ENCODE measurements at regions not wholly inside any gene's neighbourhood (a gene's known extent, or its start where the extent isn't known, plus 50 kb on each side); places are given as distances from the start of the nearest gene placed in this dataset.
"Not testable (repeated sequence)": the region's sequence is repeated elsewhere in the genome, so short reads cannot be mapped to it uniquely, and the experiment has no call there.

- H3K4me1 Mint-ChIP-seq = no peaks in the 10 kb centered on the region
These were observed 311.7 kb upstream of the HTR2C start for GRCh38 chrX:114272096-114272686.

GRCh38 chrX:114270371-114270770 lies 313.5 kb upstream of the HTR2C start:
- DNase-seq; ATAC-seq; H3K4me3 Mint-ChIP-seq; CTCF ChIA-PET; intact Hi-C loops (cut with micrococcal nuclease); H3K27me3 Mint-ChIP-seq; H3K9me3 Mint-ChIP-seq; H3K36me3 Mint-ChIP-seq; H3K4me1 ChIP-seq (ENCODE audit: control insufficient read depth in 2 of 2, insufficient read depth in 2 of 2, low read length in 2 of 2); H3K27me3 ChIP-seq (ENCODE audit: control insufficient read depth in 2 of 2, insufficient read depth in 2 of 2, low read length in 2 of 2); H3K27ac ChIP-seq (ENCODE audit: low read depth, low read length); POLR2A ChIA-PET; H3K4me1 Mint-ChIP-seq; H3K36me3 ChIP-seq (ENCODE audit: control insufficient read depth in 2 of 3, insufficient read depth in 3 of 3, low read length in 3 of 3); H3K4me3 ChIP-seq (ENCODE audit: low read length); H3K27ac Mint-ChIP-seq; H3K9me3 ChIP-seq (ENCODE audit: control insufficient read depth in 2 of 3, low read length in 3 of 3): not testable (repeated sequence)

More at GRCh38 chrX:114272096-114272686, 311.7 kb upstream of the HTR2C start:
- ChIA-PET CTCF (no interaction called here), POLR2A (no interaction called here)
- H3K4me1 ChIP-seq (ENCODE audit: control insufficient read depth in 2 of 2, insufficient read depth in 2 of 2, low read length in 2 of 2) = no peaks in the 10 kb centered on the region
- Mint-ChIP-seq H3K27ac (no peak overlapping the region), H3K27me3 (no peaks in the 10 kb centered on the region), H3K4me3 (no peak overlapping the region), H3K36me3 (no peaks in the 10 kb centered on the region), H3K9me3 (peaks cover 0 to 3% (median 0%) of the 10 kb centered on the region in 11 donors)
- no peak for ATAC-seq
- H3K9me3 ChIP-seq (ENCODE audit: control insufficient read depth in 2 of 3, low read length in 3 of 3) = no peaks in the 10 kb centered on the region
- H3K27ac ChIP-seq (ENCODE audit: low read depth, low read length) = no peak overlapping the region
- intact Hi-C loops (cut with micrococcal nuclease) = no loop called here
- H3K4me3 ChIP-seq (ENCODE audit: low read length) = no peak overlapping the region
- no peaks in the 10 kb centered on the region for H3K27me3 ChIP-seq (ENCODE audit: control insufficient read depth in 2 of 2, insufficient read depth in 2 of 2, low read length in 2 of 2)
- H3K36me3 ChIP-seq (ENCODE audit: control insufficient read depth in 2 of 3, insufficient read depth in 3 of 3, low read length in 3 of 3) = no peaks in the 10 kb centered on the region
- DNase-seq = no peak

GRCh38 chrX:114268643-114269042 lies 315.2 kb upstream of the HTR2C start:
- H3K4me3 ChIP-seq (ENCODE audit: low read length) = no peak overlapping the region
- no peaks in the 10 kb centered on the region for H3K9me3 ChIP-seq (ENCODE audit: control insufficient read depth in 2 of 3, low read length in 3 of 3)
- H3K4me1 ChIP-seq (ENCODE audit: control insufficient read depth in 2 of 2, insufficient read depth in 2 of 2, low read length in 2 of 2) = no peaks in the 10 kb centered on the region
- ChIA-PET CTCF (no interaction called here), POLR2A (no interaction called here)
- no peaks in the 10 kb centered on the region for H3K27me3 Mint-ChIP-seq
- no peaks in the 10 kb centered on the region for H3K36me3 ChIP-seq (ENCODE audit: control insufficient read depth in 2 of 3, insufficient read depth in 3 of 3, low read length in 3 of 3)
- no peak for DNase-seq
- H3K36me3 Mint-ChIP-seq = no peaks in the 10 kb centered on the region
- no peaks in the 10 kb centered on the region for H3K27me3 ChIP-seq (ENCODE audit: control insufficient read depth in 2 of 2, insufficient read depth in 2 of 2, low read length in 2 of 2)
- ATAC-seq = no peak
- peaks cover 0 to 8% (median 0%) of the 10 kb centered on the region in 11 donors for H3K9me3 Mint-ChIP-seq
- H3K4me1 Mint-ChIP-seq = no peaks in the 10 kb centered on the region
- no peak overlapping the region for H3K4me3 Mint-ChIP-seq
- intact Hi-C loops (cut with micrococcal nuclease) = no loop called here
- no peak overlapping the region for H3K27ac Mint-ChIP-seq
- H3K27ac ChIP-seq (ENCODE audit: low read depth, low read length) = no peak overlapping the region

GRCh38 chrX:114267142-114267541 lies 316.7 kb upstream of the HTR2C start:
- no peak overlapping the region for H3K4me3 ChIP-seq (ENCODE audit: low read length)
- Mint-ChIP-seq H3K4me1 (no peaks in the 10 kb centered on the region), H3K36me3 (no peaks in the 10 kb centered on the region), H3K27ac (no peak overlapping the region), H3K4me3 (no peak overlapping the region), H3K27me3 (no peaks in the 10 kb centered on the region), H3K9me3 (peaks cover 0 to 8% (median 0%) of the 10 kb centered on the region in 11 donors)
- H3K4me1 ChIP-seq (ENCODE audit: control insufficient read depth in 2 of 2, insufficient read depth in 2 of 2, low read length in 2 of 2) = no peaks in the 10 kb centered on the region
- H3K27me3 ChIP-seq (ENCODE audit: control insufficient read depth in 2 of 2, insufficient read depth in 2 of 2, low read length in 2 of 2) = no peaks in the 10 kb centered on the region
- intact Hi-C loops (cut with micrococcal nuclease) = no loop called here
- no peaks in the 10 kb centered on the region for H3K36me3 ChIP-seq (ENCODE audit: control insufficient read depth in 2 of 3, insufficient read depth in 3 of 3, low read length in 3 of 3)
- no peak for ATAC-seq
- no peak for DNase-seq
- CTCF ChIA-PET = no interaction called here
- H3K9me3 ChIP-seq (ENCODE audit: control insufficient read depth in 2 of 3, low read length in 3 of 3) = no peaks in the 10 kb centered on the region
- POLR2A ChIA-PET = no interaction called here
- H3K27ac ChIP-seq (ENCODE audit: low read depth, low read length) = no peak overlapping the region

- H3K36me3 ChIP-seq (ENCODE audit: control insufficient read depth in 2 of 3, insufficient read depth in 3 of 3, low read length in 3 of 3) = no peaks in the 10 kb centered on the region
- no peak overlapping the region for H3K4me3 ChIP-seq (ENCODE audit: low read length)
- H3K4me1 Mint-ChIP-seq = no peaks in the 10 kb centered on the region
- H3K27me3 Mint-ChIP-seq = no peaks in the 10 kb centered on the region
- H3K27ac Mint-ChIP-seq = no peak overlapping the region
- DNase-seq (no peak), ATAC-seq (no peak)
- no peaks in the 10 kb centered on the region for H3K36me3 Mint-ChIP-seq
- intact Hi-C loops (cut with micrococcal nuclease) = no loop called here
- H3K9me3 ChIP-seq (ENCODE audit: control insufficient read depth in 2 of 3, low read length in 3 of 3) = no peaks in the 10 kb centered on the region
- no peak overlapping the region for H3K4me3 Mint-ChIP-seq
- ChIA-PET POLR2A (no interaction called here), CTCF (no interaction called here)
- H3K4me1 ChIP-seq (ENCODE audit: control insufficient read depth in 2 of 2, insufficient read depth in 2 of 2, low read length in 2 of 2) = no peaks in the 10 kb centered on the region
- no peak overlapping the region for H3K27ac ChIP-seq (ENCODE audit: low read depth, low read length)
- peaks cover 0 to 6% (median 0%) of the 10 kb centered on the region in 11 donors for H3K9me3 Mint-ChIP-seq
- H3K27me3 ChIP-seq (ENCODE audit: control insufficient read depth in 2 of 2, insufficient read depth in 2 of 2, low read length in 2 of 2) = no peaks in the 10 kb centered on the region
These were observed 331.7 kb upstream of the HTR2C start for GRCh38 chrX:114252186-114252585.

GRCh38 chrX:114251575-114251974 lies 332.3 kb upstream of the HTR2C start:
- H3K4me1 ChIP-seq (ENCODE audit: control insufficient read depth in 2 of 2, insufficient read depth in 2 of 2, low read length in 2 of 2) = no peaks in the 10 kb centered on the region
- H3K4me1 Mint-ChIP-seq = no peaks in the 10 kb centered on the region
- H3K27ac Mint-ChIP-seq = no peak overlapping the region
- no peaks in the 10 kb centered on the region for H3K36me3 ChIP-seq (ENCODE audit: control insufficient read depth in 2 of 3, insufficient read depth in 3 of 3, low read length in 3 of 3)
- POLR2A ChIA-PET = no interaction called here
- no peaks in the 10 kb centered on the region for H3K27me3 ChIP-seq (ENCODE audit: control insufficient read depth in 2 of 2, insufficient read depth in 2 of 2, low read length in 2 of 2)
- intact Hi-C loops (cut with micrococcal nuclease) = no loop called here
- H3K27ac ChIP-seq (ENCODE audit: low read depth, low read length) = no peak overlapping the region
- H3K36me3 Mint-ChIP-seq = no peaks in the 10 kb centered on the region
- H3K4me3 ChIP-seq (ENCODE audit: low read length) = no peak overlapping the region
- ATAC-seq (no peak), DNase-seq (no peak)
- peaks cover 0 to 6% (median 0%) of the 10 kb centered on the region in 11 donors for H3K9me3 Mint-ChIP-seq
- H3K4me3 Mint-ChIP-seq = no peak overlapping the region
- no peaks in the 10 kb centered on the region for H3K27me3 Mint-ChIP-seq
- H3K9me3 ChIP-seq (ENCODE audit: control insufficient read depth in 2 of 3, low read length in 3 of 3) = no peaks in the 10 kb centered on the region
- CTCF ChIA-PET = no interaction called here

GRCh38 chrX:114221445-114221844 lies 362.4 kb upstream of the HTR2C start:
- Mint-ChIP-seq H3K36me3 (no peaks in the 10 kb centered on the region), H3K4me1 (no peaks in the 10 kb centered on the region), H3K27me3 (no peaks in the 10 kb centered on the region), H3K4me3 (no peak overlapping the region), H3K9me3 (peaks cover 0 to 11% (median 0%) of the 10 kb centered on the region in 11 donors), H3K27ac (no peak overlapping the region)
- ATAC-seq (no peak), DNase-seq (no peak)
- H3K27ac ChIP-seq (ENCODE audit: low read depth, low read length) = no peak overlapping the region
- no peaks in the 10 kb centered on the region for H3K36me3 ChIP-seq (ENCODE audit: control insufficient read depth in 2 of 3, insufficient read depth in 3 of 3, low read length in 3 of 3)
- ChIA-PET CTCF (no interaction called here), POLR2A (no interaction called here)
- intact Hi-C loops (cut with micrococcal nuclease) = no loop called here
- no peaks in the 10 kb centered on the region for H3K27me3 ChIP-seq (ENCODE audit: control insufficient read depth in 2 of 2, insufficient read depth in 2 of 2, low read length in 2 of 2)
- H3K9me3 ChIP-seq (ENCODE audit: control insufficient read depth in 2 of 3, low read length in 3 of 3) = no peaks in the 10 kb centered on the region
- no peak overlapping the region for H3K4me3 ChIP-seq (ENCODE audit: low read length)
- H3K4me1 ChIP-seq (ENCODE audit: control insufficient read depth in 2 of 2, insufficient read depth in 2 of 2, low read length in 2 of 2) = no peaks in the 10 kb centered on the region
